ENCODE measurements at regions not wholly inside any gene's neighbourhood (a gene's known extent, or its start where the extent isn't known, plus 50 kb on each side); places are given as distances from the start of the nearest gene placed in this dataset.

GRCh38 chr2:242036653-242036950, 167.1 kb downstream of the RTP5 start:
- WGBS, 2 experiments (ENCODE audit: extremely low coverage in 1 of 2, insufficient coverage in 1 of 2, insufficient read length in 1 of 2, insufficient replicate concordance in 2 of 2, low coverage in 1 of 2, low lambda C conversion rate in 2 of 2, missing lambda C conversion rate in 1 of 2) = 86% methylated on average over 7 of the region's 7 CpGs; no CpG with 5 or more reads in 1 of the 2 experiments
- CTCF ChIA-PET (ENCODE audit: partially characterized antibody) = no interaction called here
- TF ChIP-seq CHD1 (IDR thresholded peaks at IDR 0.05; ENCODE audit: low read depth, low read length) (no peak), POLR2A (IDR thresholded peaks at IDR 0.05; ENCODE audit: control extremely low read depth in 1 of 2, low read depth in 2 of 2, low read length in 2 of 2) (no peak)

More at GRCh38 chr2:242036653-242036950, 167.1 kb downstream of the RTP5 start:
- H2BK15ac ChIP-seq (ENCODE audit: low read length) = no peak overlapping the region
- no peak overlapping the region for H4K91ac ChIP-seq (replicated peaks; ENCODE audit: insufficient read length, low read length)
- H3K18ac ChIP-seq (ENCODE audit: extremely low read depth, low read length) = no peak overlapping the region
- peaks cover 0 to 3% (median 0%) of the 10 kb centered on the region in 4 experiments; a peak in 1 of 7 replicates for H3K4me1 ChIP-seq (replicated peaks in 1 of 4; ENCODE audit: control insufficient read depth in 3 of 4, insufficient read depth in 4 of 4, low read length in 3 of 4)
- no peak overlapping the region for H3K4me3 ChIP-seq (ENCODE audit: extremely low read depth in 1 of 4, insufficient read depth in 2 of 4, low read depth in 3 of 4, low read length in 4 of 4)
- no peak overlapping the region for H3K14ac ChIP-seq (ENCODE audit: insufficient read length)
- POLR2A ChIA-PET (ENCODE audit: partially characterized antibody) = no interaction called here
- no peak overlapping the region for H2BK20ac ChIP-seq (ENCODE audit: low read length)
- H2BK120ac ChIP-seq (replicated peaks; ENCODE audit: low read depth, low read length) = no peak overlapping the region
- no peaks in the 10 kb centered on the region for H3K36me3 ChIP-seq (ENCODE audit: control insufficient read depth in 2 of 4, insufficient read depth in 4 of 4, low read length in 3 of 4)
- peaks cover 7 to 41% (median 26%) of the 10 kb centered on the region in 4 experiments for H3K27me3 ChIP-seq (replicated peaks in 1 of 4; ENCODE audit: control insufficient read depth in 3 of 4, extremely low read depth in 1 of 4, insufficient read depth in 3 of 4, low read length in 3 of 4)
- H3K79me1 ChIP-seq (ENCODE audit: low read depth, low read length) = no peaks in the 10 kb centered on the region
- DNase-seq (ENCODE audit: low read depth in 1 of 2, low spot score in 2 of 2) (no peak), FAIRE-seq (no peak)
- no peaks in the 10 kb centered on the region for H3K79me2 ChIP-seq (ENCODE audit: control insufficient read depth in 1 of 2, insufficient read depth in 2 of 2, low read length in 2 of 2)
- peaks cover 0 to 11% of the 10 kb centered on the region in 2 experiments for H4K20me1 ChIP-seq (replicated peaks in 1 of 2; ENCODE audit: control insufficient read depth in 1 of 2, insufficient read depth in 2 of 2, low read length in 2 of 2)
- H2BK5ac ChIP-seq (ENCODE audit: low read depth, low read length) = no peak overlapping the region
- no peak overlapping the region for H2AFZ ChIP-seq (ENCODE audit: low read length)
- H2AK5ac ChIP-seq (ENCODE audit: low read depth, low read length) = no peak overlapping the region
- H4K8ac ChIP-seq (ENCODE audit: extremely low read depth, insufficient read depth, low read length) = no peak overlapping the region
- H3K56ac ChIP-seq (replicated peaks; ENCODE audit: insufficient read length, low read depth, low read length) = no peak overlapping the region
- no peaks in the 10 kb centered on the region for H3K9me3 ChIP-seq (ENCODE audit: insufficient read depth in 2 of 2, low read depth in 1 of 2, low read length in 1 of 2)
- no peaks in the 10 kb centered on the region for H3K23me2 ChIP-seq (ENCODE audit: low read depth, low read length)
- H3K4ac ChIP-seq (replicated peaks; ENCODE audit: insufficient read length, low read depth, low read length) = no peak overlapping the region
- no peak overlapping the region for H3K23ac ChIP-seq (ENCODE audit: insufficient read length)
- no peak overlapping the region for H4K5ac ChIP-seq (ENCODE audit: insufficient read length, low read depth, low read length)
- no peak overlapping the region for H3K4me2 ChIP-seq (ENCODE audit: insufficient read depth in 1 of 2, low read depth in 2 of 2, low read length in 2 of 2)
- H2BK12ac ChIP-seq (ENCODE audit: low read depth, low read length) = no peak overlapping the region
- no peak overlapping the region for H3K9ac ChIP-seq (replicated peaks in 1 of 4; ENCODE audit: extremely low read depth in 1 of 4, low read depth in 3 of 4, low read length in 3 of 4)
- H3K27ac ChIP-seq (ENCODE audit: low read depth, low read length) = no peak overlapping the region

Data from H1 (cell line).